ENCODE measurements at regions not wholly inside any gene's neighbourhood (a gene's known extent, or its start where the extent isn't known, plus 50 kb on each side); places are given as distances from the start of the nearest gene placed in this dataset.

GRCh38 chr2:21627938-21628337, 504.2 kb downstream of the TDRD15 start:
- no peaks in the 10 kb centered on the region for H3K36me3 ChIP-seq (ENCODE audit: insufficient read depth)
- DNase-seq (ENCODE audit: extremely low spot score) = no peak
- no peak overlapping the region for H3K27ac ChIP-seq (ENCODE audit: low read depth)
- no peak overlapping the region for H3K4me3 ChIP-seq (ENCODE audit: low read depth, low read length)
- no peaks in the 10 kb centered on the region for H3K4me1 ChIP-seq (ENCODE audit: insufficient read depth)

- Histone ChIP-seq H3K4me3 (ENCODE audit: low read depth, low read length) (no peak overlapping the region), H3K4me1 (ENCODE audit: insufficient read depth) (no peaks in the 10 kb centered on the region), H3K36me3 (ENCODE audit: insufficient read depth) (no peaks in the 10 kb centered on the region), H3K27ac (ENCODE audit: low read depth) (no peak overlapping the region)
- 73% methylated on average over 5 of the region's 5 CpGs for whole genome bisulfite sequencing
- no peak for DNase-seq (ENCODE audit: extremely low spot score)
Observed at GRCh38 chr2:21633015-21633414, 509.2 kb downstream of the TDRD15 start.

GRCh38 chr2:21633466-21633865, 509.7 kb downstream of the TDRD15 start:
- H3K4me1 ChIP-seq (ENCODE audit: insufficient read depth) = no peaks in the 10 kb centered on the region
- 54% methylated on average over 6 of the region's 6 CpGs for WGBS
- no peak overlapping the region for H3K27ac ChIP-seq (ENCODE audit: low read depth)
- DNase-seq (ENCODE audit: extremely low spot score) = no peak
- H3K4me3 ChIP-seq (ENCODE audit: low read depth, low read length) = no peak overlapping the region
- no peaks in the 10 kb centered on the region for H3K36me3 ChIP-seq (ENCODE audit: insufficient read depth)

GRCh38 chr2:21633911-21634310, 510.1 kb downstream of the TDRD15 start:
- DNase-seq (ENCODE audit: extremely low spot score) = no peak
- 77% methylated on average over 7 of the region's 7 CpGs for WGBS

DNA sequence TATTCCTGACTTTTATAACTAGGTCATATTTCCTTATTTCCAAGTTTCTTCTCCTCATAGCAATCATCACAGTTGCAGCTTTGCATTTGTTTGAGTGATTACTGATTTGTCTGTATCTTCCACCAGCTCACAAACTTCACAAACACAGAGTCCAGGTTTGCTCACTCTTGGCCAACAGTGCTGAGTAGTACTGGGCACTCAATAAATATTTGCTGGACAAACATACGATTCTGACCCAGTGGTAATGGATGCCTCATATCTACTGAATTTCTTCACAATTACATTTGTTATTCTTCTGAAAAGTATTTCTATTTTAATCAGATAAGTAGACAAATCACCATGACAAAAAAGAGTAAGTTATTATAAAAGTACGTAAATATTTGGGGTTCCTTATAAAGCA, 516.3 kb downstream of the TDRD15 start:
- Histone ChIP-seq H3K27ac (ENCODE audit: low read depth) (no peak overlapping the region), H3K36me3 (ENCODE audit: insufficient read depth) (no peaks in the 10 kb centered on the region), H3K4me1 (ENCODE audit: insufficient read depth) (no peaks in the 10 kb centered on the region), H3K4me3 (ENCODE audit: low read depth, low read length) (no peak overlapping the region)
- WGBS = 49% methylated on average over 2 of the region's 2 CpGs
- no peak for DNase-seq (ENCODE audit: extremely low spot score)

More at GRCh38 chr2:21633911-21634310, 510.1 kb downstream of the TDRD15 start:
- no peaks in the 10 kb centered on the region for H3K4me1 ChIP-seq (ENCODE audit: insufficient read depth)
- H3K36me3 ChIP-seq (ENCODE audit: insufficient read depth) = no peaks in the 10 kb centered on the region
- no peak overlapping the region for H3K4me3 ChIP-seq (ENCODE audit: low read depth, low read length)
- no peak overlapping the region for H3K27ac ChIP-seq (ENCODE audit: low read depth)

DNA sequence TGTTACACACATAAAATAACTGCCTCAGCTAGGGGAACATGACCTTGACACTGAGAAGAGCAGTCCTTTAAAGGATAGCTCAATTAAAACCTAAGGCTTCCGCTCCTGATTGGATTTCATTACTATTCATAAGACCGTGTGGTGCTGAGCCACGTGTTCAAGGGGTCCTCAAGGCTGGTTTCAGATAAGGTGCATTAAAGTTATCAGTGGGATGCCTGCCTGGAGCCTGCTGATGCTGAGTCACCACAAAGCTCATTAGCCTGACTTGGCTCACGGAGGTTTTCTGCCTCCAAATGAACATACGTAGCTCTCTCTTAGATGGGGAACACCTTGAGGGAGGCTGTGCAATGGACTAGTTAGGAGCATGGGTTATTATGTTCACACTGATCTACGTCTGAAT, 518.9 kb downstream of the TDRD15 start:
- Histone ChIP-seq H3K4me1 (ENCODE audit: insufficient read depth) (no peaks in the 10 kb centered on the region), H3K27ac (ENCODE audit: low read depth) (no peak overlapping the region), H3K36me3 (ENCODE audit: insufficient read depth) (no peaks in the 10 kb centered on the region), H3K4me3 (ENCODE audit: low read depth, low read length) (no peak overlapping the region)
- 57% methylated on average over 6 of the region's 6 CpGs for WGBS
- no peak for DNase-seq (ENCODE audit: extremely low spot score)

DNA sequence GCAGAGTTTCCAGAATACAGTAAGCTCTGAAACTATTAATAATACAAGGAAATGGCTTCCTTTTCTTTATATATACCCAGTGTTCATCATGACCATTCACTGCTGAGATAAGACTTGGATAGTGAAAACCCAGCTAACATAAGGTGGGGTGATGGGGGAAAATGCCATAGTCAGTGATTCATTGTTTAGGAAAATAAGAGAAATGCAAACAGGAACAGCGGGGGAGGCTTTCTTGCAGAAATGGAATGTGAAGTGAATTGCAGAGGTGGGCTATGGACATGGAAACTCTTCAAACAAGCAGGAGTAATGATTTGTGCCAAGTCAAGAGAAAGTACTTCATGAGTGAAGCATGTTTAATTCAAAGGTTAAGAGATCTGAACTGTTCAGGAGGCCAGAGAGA, 519.4 kb downstream of the TDRD15 start:
- no peaks in the 10 kb centered on the region for H3K4me1 ChIP-seq (ENCODE audit: insufficient read depth)
- 80% methylated on average over 1 of the region's 1 CpG for WGBS
- no peak overlapping the region for H3K27ac ChIP-seq (ENCODE audit: low read depth)
- no peak overlapping the region for H3K4me3 ChIP-seq (ENCODE audit: low read depth, low read length)
- H3K36me3 ChIP-seq (ENCODE audit: insufficient read depth) = no peaks in the 10 kb centered on the region
- no peak for DNase-seq (ENCODE audit: extremely low spot score)

DNA sequence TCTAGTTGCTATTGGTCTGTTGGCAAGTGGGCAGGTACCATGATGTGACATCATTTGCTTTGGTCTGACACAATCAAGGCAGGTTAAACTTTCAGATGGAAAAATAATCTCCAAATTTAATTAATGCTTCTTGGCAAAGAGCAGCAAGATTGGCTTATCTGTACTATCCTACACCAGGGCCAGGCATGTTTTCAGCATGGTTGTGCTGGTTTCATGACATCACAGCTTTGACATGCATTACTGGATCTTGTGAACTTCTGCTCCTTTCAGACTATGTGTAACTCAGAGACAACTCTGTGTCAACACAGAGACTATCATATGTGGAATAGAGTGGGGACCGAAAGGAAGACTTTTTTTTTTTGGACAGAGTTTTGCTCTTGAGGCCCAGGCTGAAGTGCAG, 520.5 kb downstream of the TDRD15 start:
- no peaks in the 10 kb centered on the region for H3K36me3 ChIP-seq (ENCODE audit: insufficient read depth)
- WGBS = 85% methylated on average over 1 of the region's 1 CpG
- H3K27ac ChIP-seq (ENCODE audit: low read depth) = no peak overlapping the region

GRCh38 chr2:21646345-21646744, 522.6 kb downstream of the TDRD15 start:
- Histone ChIP-seq H3K27ac (ENCODE audit: low read depth) (no peak overlapping the region), H3K36me3 (ENCODE audit: insufficient read depth) (no peaks in the 10 kb centered on the region), H3K4me3 (ENCODE audit: low read depth, low read length) (no peak overlapping the region), H3K4me1 (ENCODE audit: insufficient read depth) (no peaks in the 10 kb centered on the region)
- no peak for DNase-seq (ENCODE audit: extremely low spot score)
- 41% methylated on average over 5 of the region's 5 CpGs for WGBS

More for the DNA sequence above, 520.5 kb downstream of the TDRD15 start:
- no peak for DNase-seq (ENCODE audit: extremely low spot score)
- H3K4me3 ChIP-seq (ENCODE audit: low read depth, low read length) = no peak overlapping the region
- H3K4me1 ChIP-seq (ENCODE audit: insufficient read depth) = no peaks in the 10 kb centered on the region

- 37% methylated on average over 4 of the region's 4 CpGs for WGBS
- no peak overlapping the region for H3K4me3 ChIP-seq (ENCODE audit: low read depth, low read length)
- no peaks in the 10 kb centered on the region for H3K4me1 ChIP-seq (ENCODE audit: insufficient read depth)
Observed at GRCh38 chr2:21650569-21650968, 526.8 kb downstream of the TDRD15 start.

GRCh38 chr2:21655136-21655535, 531.4 kb downstream of the TDRD15 start:
- H3K27ac ChIP-seq (ENCODE audit: low read depth) = no peak overlapping the region
- H3K4me3 ChIP-seq (ENCODE audit: low read depth, low read length) = no peak overlapping the region
- H3K4me1 ChIP-seq (ENCODE audit: insufficient read depth) = no peaks in the 10 kb centered on the region
- WGBS = 94% methylated on average over 4 of the region's 4 CpGs
- H3K36me3 ChIP-seq (ENCODE audit: insufficient read depth) = no peaks in the 10 kb centered on the region
- no peak for DNase-seq (ENCODE audit: extremely low spot score)

More at GRCh38 chr2:21650569-21650968, 526.8 kb downstream of the TDRD15 start:
- no peaks in the 10 kb centered on the region for H3K36me3 ChIP-seq (ENCODE audit: insufficient read depth)
- H3K27ac ChIP-seq (ENCODE audit: low read depth) = no peak overlapping the region
- DNase-seq (ENCODE audit: extremely low spot score) = no peak

GRCh38 chr2:21656330-21657075, 532.7 kb downstream of the TDRD15 start:
- Histone ChIP-seq H3K4me1 (ENCODE audit: insufficient read depth) (no peaks in the 10 kb centered on the region), H3K4me3 (ENCODE audit: low read depth, low read length) (no peak overlapping the region), H3K27ac (ENCODE audit: low read depth) (no peak overlapping the region), H3K36me3 (ENCODE audit: insufficient read depth) (no peaks in the 10 kb centered on the region)
- no peak for DNase-seq (ENCODE audit: extremely low spot score)
- 75% methylated on average over 10 of the region's 10 CpGs for WGBS

DNA sequence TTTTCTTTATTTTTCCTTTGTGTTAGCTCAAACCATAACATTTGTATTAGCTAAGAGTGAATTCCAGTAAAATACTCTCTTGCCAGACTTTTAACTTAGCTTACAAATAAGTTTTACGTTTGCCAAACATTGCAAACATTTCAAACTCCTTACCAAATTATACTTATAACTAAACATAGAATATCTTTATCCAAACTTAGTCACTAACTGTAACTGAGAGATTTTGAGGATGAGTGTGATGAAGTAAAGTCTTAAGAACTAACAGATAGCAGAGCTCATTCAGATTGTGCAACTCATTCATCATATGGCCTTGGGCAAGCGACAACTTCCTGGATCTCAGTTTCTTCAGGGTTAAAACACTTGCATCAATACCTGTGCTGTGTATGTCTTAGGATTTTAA, 533.7 kb downstream of the TDRD15 start:
- H3K27ac ChIP-seq (ENCODE audit: low read depth) = no peak overlapping the region
- WGBS = 57% methylated on average over 2 of the region's 2 CpGs
- H3K36me3 ChIP-seq (ENCODE audit: insufficient read depth) = no peaks in the 10 kb centered on the region
- H3K4me3 ChIP-seq (ENCODE audit: low read depth, low read length) = no peak overlapping the region
- DNase-seq (ENCODE audit: extremely low spot score) = no peak
- no peaks in the 10 kb centered on the region for H3K4me1 ChIP-seq (ENCODE audit: insufficient read depth)

DNA sequence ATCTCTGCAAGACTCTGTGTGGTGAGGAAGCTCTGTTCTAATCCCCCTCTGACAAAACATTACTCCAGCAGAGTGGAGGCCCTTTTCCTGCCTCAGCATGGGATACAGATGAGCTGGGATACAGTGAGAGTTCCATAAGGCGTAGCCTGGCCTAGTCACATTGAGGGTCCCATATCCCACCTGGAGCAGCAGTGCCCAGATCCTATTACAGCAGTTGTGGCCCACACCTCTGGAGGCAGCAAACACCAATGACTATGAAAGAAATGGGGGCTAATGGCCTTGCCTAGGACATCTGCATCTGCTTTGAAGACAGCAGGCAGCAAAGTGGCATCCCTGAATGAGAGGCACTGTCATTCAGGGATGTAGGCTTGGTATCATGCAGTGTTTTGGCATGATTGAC, 534.5 kb downstream of the TDRD15 start:
- WGBS = 95% methylated on average over 1 of the region's 1 CpG
- H3K4me1 ChIP-seq (ENCODE audit: insufficient read depth) = no peaks in the 10 kb centered on the region

More for the DNA sequence above, 534.5 kb downstream of the TDRD15 start:
- DNase-seq (ENCODE audit: extremely low spot score) = no peak
- Histone ChIP-seq H3K36me3 (ENCODE audit: insufficient read depth) (no peaks in the 10 kb centered on the region), H3K27ac (ENCODE audit: low read depth) (no peak overlapping the region), H3K4me3 (ENCODE audit: low read depth, low read length) (no peak overlapping the region)

Measured in urinary bladder (tissue), 3 donors.